GM19397 (cell line): ENCODE measurements at regions not wholly inside any gene's neighbourhood (a gene's known extent, or its start where the extent isn't known, plus 50 kb on each side); places are given as distances from the start of the nearest gene placed in this dataset.
"Not testable (repeated sequence)": the region's sequence is repeated elsewhere in the genome, so short reads cannot be mapped to it uniquely, and the experiment has no call there.

Experiments used
- ATAC-seq: cut with Tn5 transposase; IDR thresholded peaks from one replicate; pipeline ENCODE4 v1.9.1; 2021; ENCODE audit warnings: mild to moderate bottlenecking, moderate library complexity; ENCODE audit not compliant: unreplicated experiment

DNA sequence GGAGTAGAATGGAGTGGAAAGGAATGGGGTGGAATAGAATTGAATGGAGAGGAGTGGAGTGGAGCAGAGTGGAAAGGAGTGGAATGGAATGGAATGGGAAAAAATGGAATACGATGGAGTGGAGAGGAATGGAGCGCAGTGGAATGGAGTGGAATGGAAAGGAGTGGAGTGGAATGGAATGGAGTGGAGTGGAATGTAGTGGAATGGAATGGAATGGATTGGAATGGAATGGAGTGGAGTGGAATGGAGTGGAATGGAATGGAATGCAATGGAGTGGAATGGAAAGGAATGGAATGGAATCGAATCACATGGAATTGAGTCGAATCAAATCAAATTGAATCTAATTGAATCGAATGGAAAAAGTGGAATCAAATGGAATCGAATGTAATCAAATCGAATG lies 1016.1 kb downstream of the CDY1 start:
- ATAC-seq, result no peak

DNA sequence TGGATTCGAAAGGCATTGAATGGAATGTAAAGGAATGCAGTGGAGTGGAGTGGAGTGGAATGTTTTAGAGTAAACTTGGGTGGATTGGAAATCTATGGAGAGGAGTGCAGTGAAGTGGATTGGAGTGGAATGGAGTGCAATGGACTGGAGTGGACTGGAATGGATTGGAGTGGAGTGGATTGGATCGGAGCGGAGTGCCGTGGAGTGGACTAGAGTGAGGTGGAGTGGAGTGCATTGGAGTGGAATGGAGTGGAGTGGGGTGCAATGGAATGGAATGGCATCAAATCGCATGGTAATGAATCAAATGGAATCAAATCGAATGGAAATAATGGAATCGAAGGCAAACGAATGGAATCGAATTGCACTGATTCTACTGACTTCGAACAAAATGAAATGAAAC lies 1023.9 kb downstream of the CDY1 start:
- ATAC-seq, result not testable (repeated sequence)

DNA sequence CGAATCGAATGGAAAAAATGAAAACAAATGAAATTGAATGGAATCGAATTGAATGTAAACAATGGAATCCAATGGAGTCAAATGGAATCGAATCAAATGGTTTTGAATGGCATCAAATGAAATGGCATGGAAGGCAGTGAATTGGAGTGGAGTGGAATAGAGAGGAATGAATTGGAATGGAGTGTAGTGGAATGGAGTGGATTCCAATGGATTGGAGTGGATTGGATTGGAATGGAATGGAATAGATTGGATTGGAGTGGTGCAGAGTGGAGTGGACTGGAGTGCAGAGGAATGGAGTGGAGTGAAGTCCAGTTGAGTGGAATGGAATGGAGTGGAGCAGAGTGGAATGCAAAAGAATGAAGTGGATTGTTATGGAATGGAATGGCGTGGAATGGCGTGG lies 1026.3 kb downstream of the CDY1 start:
- ATAC-seq, result not testable (repeated sequence)

DNA sequence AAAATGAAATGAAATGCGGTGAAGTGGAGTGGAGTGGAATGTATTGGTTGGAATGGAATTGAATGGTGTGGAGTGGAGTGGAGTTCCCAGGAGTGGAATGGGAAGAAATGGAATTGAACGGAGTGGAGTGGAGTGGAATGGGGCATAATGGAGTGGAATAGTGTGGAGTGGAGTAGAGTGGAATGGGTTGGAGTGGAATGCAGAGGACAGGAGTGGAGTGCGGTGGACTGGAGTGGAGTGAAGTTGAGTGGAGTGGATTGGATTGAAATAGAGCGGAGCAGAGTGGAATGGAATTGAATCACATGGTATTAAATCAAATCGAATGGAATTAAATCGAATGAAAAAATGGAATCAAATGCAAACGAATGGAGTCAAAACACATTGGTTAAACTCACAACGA lies 1042.3 kb downstream of the CDY1 start:
- ATAC-seq, result not testable (repeated sequence)

DNA sequence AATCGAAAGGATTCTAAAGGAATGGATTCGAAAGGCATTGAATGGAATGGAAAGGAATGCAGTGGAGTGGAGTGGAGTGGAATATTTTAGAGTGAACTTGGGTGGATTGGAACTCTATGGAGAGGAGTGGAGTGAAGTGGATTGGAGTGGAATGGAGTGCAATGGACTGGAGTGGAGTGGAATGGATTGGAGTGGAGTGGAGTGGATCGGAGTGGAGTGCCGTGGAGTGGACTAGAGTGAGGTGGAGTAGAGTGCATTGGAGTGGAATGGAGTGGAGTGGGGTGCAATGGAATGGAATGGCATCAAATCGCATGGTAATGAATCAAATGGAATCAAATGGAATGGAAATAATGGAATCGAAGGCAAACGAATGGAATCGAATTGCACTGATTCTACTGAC lies 1044.8 kb downstream of the CDY1 start:
- ATAC-seq, result not testable (repeated sequence)

DNA sequence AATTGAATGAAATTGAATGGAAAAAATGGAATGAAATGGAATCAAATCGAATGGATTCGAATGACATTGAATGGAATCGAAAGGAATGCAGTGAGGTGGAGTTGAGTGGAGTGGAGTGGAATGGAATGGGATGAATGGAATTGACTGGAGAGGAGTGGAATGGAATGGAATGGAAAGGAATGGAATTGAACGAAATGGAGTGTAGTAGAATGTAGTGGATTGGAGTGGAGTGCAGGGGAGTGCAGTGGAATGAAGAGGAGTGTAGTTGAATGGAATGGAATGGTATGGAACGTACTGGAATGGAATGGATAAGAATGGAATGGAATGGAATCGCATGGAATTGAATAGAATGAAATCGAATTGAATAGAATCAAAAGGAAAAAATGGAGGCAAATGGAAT lies 1047.3 kb downstream of the CDY1 start:
- ATAC-seq, result not testable (repeated sequence)

DNA sequence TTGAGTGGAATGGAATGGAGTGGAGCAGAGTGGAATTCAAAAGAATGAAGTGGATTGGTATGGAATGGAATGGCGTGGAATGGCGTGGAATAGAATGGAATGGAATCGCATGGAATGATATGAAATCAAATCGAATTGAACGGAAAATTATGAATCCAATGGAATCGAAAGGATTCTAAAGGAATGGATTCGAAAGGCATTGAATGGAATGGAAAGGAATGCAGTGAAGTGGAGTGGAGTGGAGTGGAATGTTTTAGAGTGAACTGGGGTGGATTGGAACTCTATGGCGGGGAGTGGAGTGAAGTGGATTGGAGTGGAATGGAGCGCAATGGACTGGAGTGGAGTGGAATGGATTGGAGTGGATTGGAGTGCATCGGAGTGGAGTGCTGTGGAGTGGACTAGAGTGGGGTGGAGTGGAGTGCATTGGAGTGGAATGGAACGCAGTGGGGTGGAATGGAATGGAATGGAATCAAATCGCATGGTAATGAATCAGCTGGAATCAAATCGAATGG lies 1048.5 kb downstream of the CDY1 start:
- peak; percentile 47 for ATAC-seq

DNA sequence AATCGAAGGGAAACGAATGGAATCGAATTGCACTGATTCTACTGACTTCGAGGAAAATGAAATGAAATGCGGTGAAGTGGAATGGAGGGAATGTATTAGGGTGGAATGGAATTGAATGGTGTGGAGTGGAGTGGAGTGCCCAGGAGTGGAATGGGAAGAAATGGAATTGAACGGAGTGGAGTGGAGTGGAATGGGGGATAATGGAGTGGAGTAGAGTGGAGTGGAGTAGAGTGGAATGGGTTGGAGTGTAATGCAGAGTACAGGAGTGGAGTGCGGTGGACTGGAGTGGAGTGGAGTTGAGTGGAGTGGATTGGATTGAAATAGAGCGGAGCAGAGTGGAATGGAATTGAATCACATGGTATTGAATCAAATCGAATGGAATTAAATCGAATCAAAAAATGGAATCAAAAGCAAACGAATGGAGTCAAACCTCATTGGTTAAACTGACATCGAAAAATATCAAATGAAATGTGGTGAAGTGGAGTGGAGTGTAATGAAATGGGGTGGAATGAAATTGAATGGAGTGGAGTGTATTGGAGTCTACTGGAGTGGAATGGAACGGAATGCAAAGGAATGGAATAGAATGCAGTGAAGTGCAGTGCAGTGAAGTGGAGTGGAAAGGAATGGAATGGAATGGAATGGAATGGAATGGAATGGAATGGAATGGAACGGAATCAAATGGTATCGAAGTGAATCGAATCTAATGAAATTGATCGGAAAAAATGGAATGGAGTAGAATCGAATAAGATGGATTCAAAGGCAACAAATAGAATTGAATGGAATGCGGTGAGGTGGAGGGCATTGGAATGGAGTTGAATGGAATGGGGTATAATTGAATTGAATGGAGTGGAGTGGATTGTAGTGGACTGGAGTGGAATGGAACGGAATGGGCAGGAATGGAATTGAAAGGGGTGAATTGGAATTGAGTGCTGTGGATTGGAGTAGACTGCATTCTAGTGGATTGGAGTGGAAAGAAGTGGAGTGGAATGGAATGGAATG lies 1049.3 kb downstream of the CDY1 start:
- ATAC-seq, result peak; percentile 57
